GM12892 (cell line): ENCODE measurements at regions not wholly inside any gene's neighbourhood (a gene's known extent, or its start where the extent isn't known, plus 50 kb on each side); places are given as distances from the start of the nearest gene placed in this dataset.

ENCODE experiments used
- POLR2A ChIP-seq: IDR thresholded peaks from 2 replicates; pipeline ENCODE4 v1.6.1; 2011; ENCODE audit warnings: low read depth, low read length, control low read depth
- POLR2AphosphoS5 ChIP-seq: IDR thresholded peaks from 2 replicates; pipeline ENCODE4 v1.6.1; 2011; ENCODE audit warnings: low read depth, low read length, control low read depth
- TAF1 ChIP-seq: IDR thresholded peaks from 2 replicates; pipeline ENCODE4 v1.6.1; 2011; ENCODE audit warnings: low read depth, mild to moderate bottlenecking, control low read depth, low read length, borderline replicate concordance

DNA sequence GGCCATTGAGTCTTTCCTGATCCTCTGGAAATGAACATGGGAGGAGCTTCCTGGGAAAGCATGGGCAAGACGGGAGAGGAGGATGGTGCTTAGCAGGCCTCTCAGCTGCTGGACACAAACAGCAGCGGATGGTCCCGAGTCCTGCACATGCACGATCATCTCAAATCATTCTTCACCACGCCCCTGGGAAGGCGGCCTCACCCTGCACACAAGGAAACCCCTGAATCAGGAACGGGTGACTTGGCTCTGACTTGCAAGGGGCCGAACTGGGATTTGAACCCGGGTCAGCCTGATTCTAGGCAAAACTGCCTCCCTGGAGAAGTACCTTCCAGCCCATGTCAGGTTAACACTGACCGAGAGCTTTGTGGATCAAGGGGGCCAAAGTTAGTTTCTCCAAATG lies 134.8 kb upstream of the WNT4 start:
- no peak for TF ChIP-seq TAF1
- TF ChIP-seq POLR2A, result no peak
- no peak for TF ChIP-seq POLR2AphosphoS5
